ENCODE measurements at regions not wholly inside any gene's neighbourhood (a gene's known extent, or its start where the extent isn't known, plus 50 kb on each side); places are given as distances from the start of the nearest gene placed in this dataset.
"Not testable (repeated sequence)": the region's sequence is repeated elsewhere in the genome, so short reads cannot be mapped to it uniquely, and the experiment has no call there.

DNA sequence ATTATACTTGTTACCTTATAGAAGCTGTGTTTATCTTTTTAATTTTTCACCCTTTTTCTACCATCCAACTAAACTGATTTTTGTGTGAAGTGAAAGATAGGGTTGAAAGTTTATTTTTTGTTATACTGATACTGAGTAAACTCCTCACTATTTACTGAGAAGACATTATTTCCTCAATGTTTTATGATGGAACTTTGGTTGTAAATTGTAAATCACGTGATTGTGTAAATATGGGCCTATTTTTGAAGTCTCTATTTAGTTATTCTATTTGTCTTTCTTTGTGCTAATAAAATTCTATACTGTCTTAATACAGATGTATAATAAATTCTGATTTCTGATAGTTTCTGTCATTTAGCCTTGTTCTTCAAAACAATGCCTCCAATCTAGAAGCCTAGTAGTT is 697.2 kb upstream of the SLC8A1 start:
- no peak for DNase-seq (ENCODE audit: low read depth)

DNA sequence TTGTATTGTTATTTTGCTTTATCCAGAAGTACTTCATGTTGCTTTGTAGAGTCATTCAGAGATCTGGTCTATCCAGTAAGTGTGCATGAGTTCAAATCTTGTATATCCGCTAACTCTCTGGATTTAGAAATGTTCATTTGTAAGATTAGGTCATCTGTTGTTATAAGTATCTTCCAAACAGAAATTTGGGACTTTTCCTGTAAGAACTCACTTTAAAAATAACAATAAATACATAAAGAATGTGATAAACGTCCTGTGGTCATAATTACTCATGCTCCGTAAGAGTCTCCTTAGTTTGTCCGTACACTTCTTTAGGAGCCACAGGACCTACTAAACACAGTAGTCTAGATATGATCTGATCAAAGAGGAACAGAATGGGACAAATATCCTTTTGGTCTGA is 699.9 kb upstream of the SLC8A1 start:
- DNase-seq (ENCODE audit: low read depth) = peak; percentile 2

DNA sequence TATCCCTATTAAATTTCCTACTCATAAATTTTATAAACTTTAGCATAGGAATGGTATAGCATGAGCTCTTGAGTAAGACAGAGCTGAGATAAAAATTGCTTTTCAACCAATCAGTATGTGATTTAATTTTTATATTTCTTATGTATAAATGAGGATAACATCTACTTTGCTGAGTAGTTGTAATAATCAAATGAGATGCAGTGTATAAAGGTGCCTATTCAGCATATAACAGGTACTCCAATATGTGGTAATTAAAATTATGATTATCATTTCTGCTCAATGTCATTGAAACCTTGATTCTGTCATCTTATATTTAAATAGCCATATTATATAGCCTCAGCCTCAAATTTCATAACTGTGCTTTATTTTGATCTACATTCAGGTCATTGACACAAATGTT is 700.4 kb upstream of the SLC8A1 start:
- no peak for DNase-seq (ENCODE audit: low read depth)

DNA sequence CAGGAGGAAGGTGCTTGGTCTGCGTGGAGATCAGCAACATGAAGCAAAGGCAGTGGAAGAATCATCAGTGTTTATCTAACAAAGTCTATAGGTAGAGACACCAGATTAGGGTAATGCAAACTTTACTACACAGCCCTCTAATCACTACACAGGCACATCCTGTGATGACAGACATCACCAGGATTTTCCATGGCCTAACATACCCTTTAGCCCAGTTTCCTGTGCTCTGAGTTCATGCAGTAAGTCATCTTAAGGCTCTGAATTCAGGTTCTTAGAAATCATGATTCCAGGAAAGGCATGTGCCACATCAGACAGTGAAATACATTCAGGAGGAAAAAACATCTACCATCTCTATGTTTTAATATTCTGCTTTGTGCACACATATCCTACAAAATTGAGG is 708.5 kb upstream of the SLC8A1 start:
- DNase-seq (ENCODE audit: low read depth) = no peak

DNA sequence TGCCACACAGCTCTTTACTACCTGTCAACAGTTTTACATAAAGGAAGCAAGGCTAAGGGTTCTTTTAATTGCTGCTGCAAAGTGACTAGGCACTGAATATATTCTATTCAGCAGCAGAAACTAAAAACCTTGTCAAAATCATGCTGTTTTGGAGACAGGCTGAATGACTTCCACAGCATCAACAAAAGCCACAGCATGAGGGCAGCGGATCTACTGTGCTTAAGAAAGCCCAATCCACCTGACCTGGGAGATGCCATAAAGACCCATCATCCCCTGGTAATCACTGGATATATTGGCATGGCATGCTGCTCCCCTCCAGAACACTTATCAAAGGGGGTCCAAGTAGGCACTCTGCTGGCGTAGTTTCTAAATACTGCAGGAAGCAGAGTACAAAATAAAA is 715.1 kb upstream of the SLC8A1 start:
- no peak for DNase-seq (ENCODE audit: low read depth)

DNA sequence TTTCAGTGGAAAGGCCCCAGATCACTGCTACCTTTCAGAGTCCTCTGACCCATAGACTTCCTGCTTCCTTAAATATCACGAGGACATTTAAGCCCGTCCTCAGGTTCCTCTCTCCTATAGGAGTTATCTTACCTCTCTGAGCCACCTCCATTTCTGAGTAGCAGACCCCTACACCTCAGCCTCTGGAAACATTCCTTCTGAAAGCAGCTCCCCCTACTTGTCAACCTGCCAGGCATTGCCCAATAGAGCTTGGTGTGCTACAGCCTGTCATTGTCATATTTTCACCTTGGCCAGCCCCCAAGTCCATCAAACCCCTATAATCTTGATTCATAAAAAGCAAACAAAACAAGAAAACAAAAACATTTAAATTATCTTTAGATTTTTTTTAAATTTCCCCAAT is 717.9 kb upstream of the SLC8A1 start:
- DNase-seq (ENCODE audit: low read depth) = no peak

DNA sequence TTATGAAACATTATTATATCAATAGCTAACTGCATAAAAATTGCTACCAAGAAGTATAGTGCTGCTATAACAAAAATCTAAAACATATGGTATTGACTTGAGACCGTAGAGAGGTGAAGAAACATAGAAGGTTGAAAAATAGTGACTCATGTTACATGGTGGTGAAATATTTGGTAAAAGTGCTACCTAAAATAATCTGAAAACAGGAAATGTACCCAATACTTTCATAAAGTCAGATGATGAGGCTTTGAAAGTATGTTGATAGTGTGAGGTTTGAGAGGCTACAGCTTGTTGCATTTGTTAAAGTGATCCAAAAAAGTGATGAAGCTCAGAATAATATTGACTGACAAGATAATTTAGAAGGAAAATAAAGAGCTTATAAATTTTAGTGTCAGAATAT is 718.7 kb upstream of the SLC8A1 start:
- no peak for DNase-seq (ENCODE audit: low read depth)

DNA sequence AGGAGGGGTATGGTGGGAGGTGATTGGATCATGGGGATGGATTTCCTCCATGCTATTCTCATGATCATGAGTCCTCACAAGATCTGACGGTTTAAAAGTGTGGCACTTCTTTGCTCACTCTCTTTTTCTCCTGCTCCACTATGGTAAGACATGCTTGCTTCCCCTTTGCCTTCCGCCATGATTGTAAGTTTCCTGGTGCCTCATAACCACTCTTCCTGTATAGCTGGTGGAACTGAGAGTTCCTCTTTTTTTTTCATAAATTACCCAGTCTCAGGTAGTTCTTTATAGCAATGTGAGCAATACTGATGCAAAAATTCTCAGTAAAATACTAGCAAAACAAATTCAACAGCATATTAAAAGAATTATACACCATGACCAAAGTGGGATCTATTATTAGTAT is 728.5 kb upstream of the SLC8A1 start:
- DNase-seq (ENCODE audit: low read depth) = no peak

DNA sequence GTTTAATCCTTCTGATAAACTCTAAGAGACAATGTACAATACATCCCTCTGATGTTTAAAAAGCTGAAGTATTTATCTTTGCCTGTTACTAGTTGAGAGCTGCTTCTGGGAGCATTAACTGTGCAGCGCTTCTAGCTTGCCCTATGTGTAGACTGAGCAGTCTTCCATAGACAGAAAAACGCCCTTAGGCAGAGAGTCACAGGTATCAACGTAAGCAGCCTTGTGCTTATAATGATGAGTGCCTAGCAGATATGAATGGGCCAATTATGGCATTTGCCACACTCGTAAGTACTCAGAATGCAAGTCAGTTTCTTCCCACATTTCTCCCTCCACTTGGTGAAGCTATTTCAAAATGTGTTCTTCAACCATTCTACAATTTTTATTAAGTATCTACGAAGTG is 731.1 kb upstream of the SLC8A1 start:
- no peak for DNase-seq (ENCODE audit: low read depth)

DNA sequence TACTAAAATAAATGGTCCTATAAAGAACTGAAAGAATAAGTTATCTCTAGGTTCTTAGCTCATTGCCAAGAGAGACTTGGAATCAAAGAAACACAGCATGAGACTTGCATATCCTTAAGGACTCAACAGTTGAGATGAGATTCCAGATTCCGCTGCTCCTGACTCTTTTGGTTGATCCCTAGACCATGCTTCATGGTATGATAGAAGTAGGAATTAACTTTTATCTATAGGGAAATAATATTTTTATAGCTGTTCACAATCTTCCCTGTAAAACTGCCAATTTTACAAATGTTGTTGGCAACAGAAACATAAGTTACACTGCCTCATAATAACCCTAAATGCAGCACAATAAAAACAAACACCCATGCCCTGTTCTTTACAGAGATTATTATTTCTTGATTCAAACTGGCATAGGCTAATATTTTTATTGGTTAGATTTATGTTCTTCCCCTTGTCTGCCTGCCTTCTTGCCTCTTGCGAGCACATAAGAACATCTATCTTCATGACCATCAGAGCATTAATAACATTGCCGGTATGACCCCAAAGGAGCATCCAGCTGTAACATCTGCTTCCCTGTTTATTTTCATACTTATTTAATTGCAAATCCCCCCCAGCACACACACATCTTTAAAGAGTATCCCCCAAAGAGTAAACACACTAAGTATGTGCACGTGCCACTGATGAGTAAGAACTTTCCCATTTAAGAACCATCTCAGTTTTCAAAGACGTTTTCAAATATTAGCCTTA is 735.7 kb upstream of the SLC8A1 start:
- no peak for DNase-seq (ENCODE audit: low read depth)

DNA sequence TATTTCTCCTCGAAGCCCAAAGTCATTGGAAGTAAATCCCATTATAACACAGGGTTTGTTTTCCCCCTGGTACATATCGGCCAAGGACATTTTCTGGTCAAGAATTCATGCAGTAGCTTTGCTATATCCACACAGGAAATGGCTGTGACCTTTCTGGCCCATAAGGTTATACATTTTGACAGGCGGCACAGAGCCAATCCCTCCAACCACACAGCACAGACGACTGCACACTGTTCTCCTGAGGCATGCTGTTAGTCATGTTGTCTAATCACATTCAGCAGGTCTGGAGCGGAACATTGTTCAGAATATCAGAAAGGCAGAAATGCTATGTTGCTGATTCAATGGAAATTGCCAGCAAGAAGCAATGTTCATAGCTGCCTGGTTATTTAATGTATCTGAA is 742.3 kb upstream of the SLC8A1 start:
- peak; percentile 76 for DNase-seq (ENCODE audit: low read depth)

DNA sequence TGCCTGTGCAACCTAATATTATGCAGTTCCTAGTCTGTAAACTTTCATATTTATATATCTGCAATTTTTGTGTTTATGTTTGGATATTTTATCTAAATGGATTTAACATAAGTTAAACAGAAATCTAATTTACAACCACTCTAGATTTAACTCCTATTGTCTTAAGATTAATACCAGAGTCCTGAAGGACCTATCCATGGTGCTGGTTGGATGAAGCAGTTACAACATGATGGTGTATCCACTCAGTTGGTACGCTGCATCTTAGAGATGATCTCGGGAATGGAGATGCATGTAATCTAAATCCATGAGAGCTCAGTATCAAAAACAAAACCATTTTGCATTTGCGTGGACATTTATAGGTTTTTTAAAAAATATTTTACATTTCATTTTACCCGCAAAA is 745.9 kb upstream of the SLC8A1 start:
- peak; percentile 2 for DNase-seq (ENCODE audit: low read depth)

DNA sequence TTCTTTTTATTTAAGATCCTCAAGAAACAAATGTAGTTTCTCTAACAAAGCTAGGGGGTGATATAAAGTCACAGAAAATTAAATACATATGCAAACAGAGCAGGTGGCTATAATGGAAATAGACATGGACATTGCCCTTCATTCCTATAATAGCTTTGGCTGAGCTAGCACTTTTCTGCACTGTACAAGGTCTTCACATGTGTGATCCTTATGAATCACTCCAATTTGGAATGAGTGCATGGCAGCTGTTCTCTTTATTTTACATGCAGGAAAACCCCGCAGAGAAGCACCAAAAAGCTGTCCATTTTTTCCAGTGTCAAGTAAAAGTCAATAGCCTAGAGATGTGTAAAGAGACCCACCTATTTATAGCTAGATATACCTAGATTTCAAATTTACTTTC is 747.4 kb upstream of the SLC8A1 start:
- DNase-seq (ENCODE audit: low read depth) = peak; percentile 21

DNA sequence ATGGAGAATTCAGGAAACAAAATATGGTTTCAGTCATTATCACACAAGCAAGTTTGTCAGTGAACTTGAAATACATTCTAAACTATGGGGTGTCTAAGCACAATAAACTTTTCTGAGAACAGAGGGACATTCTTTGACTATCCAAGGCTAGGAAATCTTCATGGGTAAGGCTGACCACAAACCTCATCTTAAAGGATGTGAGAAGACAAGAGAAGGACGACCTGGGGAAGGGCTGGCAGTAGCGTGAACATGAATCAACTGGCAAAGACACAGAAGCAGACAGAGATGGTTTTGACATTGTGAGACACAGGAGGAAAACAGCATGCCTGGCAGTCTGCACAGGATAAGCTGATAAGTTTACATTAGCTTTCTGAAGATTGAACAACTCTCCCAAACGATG is 752.4 kb upstream of the SLC8A1 start:
- DNase-seq (ENCODE audit: low read depth) = no peak

DNA sequence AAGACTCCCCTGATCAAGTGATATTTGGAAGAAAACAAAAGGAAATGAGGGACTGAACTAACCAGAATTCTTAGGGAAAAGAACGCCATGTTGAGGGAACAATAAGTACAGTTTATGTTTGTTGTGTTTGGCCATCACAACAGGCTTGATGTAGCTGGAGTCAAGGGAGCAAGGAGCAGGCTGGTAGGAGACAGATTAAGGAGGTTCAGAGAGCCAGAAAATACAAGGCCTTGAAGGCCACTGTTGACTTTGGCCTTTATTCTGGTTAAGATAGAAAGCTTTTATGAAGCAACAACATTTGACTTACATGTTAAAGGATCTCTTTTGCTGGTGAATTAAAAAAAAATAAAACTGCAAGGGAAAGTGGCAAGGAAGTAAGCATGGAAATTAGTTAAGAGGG is 754.1 kb upstream of the SLC8A1 start:
- no peak for DNase-seq (ENCODE audit: low read depth)

DNA sequence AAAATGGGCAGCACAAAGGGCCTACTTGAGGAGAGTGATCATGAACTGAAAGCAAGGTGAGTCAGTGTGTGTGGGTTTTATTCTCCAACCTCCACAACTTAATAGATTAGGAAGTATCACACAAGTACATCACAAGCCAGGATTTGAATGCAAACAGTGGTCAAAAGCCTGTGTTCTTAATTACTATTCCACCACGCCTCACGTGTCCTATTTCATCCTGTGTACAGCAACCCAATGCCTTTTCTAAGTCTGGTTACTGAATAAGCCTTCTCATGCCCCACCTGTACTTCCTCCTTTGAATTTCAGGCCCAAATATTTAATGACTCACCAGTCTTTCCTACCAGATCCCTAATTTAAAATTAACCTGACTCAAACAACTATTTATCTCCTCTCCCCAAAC is 755.7 kb upstream of the SLC8A1 start:
- DNase-seq (ENCODE audit: low read depth) = no peak

DNA sequence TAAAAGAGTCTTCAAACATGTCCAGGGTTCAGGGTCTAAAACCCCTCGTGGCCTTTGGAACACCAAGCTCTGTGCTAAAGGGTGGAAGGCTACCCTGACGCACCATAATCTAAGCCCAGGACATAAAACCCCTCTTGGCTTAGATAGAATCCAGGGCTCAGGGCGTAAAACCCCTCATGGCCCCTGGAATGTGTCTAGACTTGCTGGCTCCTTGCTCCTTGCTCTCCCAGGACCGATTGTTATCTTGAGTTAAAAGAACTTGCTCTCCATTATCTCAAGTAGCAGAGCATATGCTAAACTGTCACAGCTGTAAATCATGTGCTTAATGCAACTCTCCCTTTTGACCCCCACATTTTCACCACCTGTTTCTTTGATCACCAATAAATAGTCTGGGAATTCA is 758.1 kb upstream of the SLC8A1 start:
- DNase-seq (ENCODE audit: low read depth) = not testable (repeated sequence)

DNA sequence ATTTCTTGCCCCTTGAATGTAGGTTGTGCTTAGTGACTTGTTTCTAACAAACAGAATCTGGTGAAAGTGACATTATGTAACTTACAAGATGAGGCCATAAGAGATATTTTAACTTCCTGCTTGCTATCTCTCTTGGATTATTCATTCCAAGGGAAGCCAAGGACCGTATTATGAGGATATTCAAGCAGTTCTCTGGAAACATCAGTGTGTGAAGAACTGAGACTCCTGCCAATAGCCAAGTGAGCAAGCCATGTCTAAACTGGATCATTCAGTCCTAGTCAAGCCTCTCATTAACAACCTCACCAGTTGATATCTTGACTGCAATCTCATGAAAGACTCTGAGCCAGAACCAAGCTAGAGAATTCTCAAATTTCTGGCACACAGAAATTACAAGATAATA is 765.1 kb upstream of the SLC8A1 start:
- no peak for DNase-seq (ENCODE audit: low read depth)

DNA sequence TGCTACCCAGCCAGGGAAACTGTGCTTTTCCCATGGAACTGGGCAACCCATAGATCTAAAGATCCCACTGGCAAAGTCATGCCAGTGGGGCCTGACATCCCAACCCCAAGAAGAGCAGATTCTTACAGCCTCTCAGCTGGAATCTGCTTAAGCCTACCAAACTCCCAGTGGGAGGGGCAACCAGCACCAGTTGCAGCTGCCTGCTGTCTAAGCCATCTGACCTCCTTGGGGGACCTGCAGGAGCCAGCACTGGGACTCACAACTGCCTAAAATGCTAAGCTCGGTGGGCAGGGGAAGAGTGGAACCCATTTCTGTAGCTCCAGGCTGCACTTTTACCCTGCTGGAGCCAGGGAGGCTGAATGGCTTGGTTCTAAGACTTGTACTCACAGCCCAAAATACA is 770.7 kb upstream of the SLC8A1 start:
- no peak for DNase-seq (ENCODE audit: low read depth)

DNA sequence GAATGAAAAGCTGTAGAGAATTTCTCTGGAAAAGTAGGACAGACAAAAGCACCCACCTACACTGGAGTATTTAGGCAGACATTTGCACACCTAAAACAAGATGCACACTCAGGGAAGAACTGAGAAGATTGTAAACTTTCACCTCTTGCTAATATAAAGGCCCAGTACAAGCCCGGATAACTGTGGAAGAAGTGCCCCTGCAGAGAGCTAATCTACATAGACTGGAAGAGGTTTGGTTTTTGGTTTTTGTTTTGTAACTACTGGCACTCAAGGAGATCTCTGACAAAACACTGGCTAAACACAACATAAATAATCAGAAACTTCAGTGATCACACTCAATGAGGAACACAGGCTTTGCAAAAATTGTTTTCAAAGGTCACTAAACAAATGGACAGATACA is 782.2 kb upstream of the SLC8A1 start:
- no peak for DNase-seq (ENCODE audit: low read depth)

DNA sequence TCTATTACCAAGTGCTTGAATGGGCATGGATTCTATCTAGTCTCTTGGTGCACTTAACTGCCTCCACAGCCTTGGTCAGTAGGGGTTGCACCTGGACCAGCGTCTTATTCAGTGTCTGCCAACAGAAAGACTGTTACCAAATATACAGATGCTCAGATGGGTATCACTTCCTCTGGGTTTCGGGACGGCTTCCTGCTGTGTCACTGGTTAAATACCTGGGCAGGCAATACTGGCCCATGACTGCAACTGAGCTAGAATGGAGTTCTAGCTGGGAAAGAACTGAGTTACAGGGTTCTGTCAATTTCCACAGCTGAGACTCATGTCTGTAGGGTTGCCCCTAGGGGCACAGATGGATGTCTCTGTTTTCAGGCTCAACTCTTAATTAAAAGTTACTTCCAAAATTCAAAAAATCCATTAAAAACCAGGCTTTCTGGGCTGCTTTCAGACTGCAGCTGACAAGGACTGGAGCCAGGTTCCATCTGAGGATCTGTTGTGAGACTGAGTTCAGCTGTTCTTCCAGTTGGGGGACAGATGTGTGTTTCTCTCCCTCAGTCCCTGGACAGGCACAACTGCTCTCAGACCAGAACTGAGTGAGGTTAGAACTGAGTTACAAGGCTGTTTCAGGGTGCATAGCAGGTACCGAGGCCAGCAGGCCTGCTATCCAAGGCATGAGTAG is 789.6 kb upstream of the SLC8A1 start:
- no peak for DNase-seq (ENCODE audit: low read depth)

DNA sequence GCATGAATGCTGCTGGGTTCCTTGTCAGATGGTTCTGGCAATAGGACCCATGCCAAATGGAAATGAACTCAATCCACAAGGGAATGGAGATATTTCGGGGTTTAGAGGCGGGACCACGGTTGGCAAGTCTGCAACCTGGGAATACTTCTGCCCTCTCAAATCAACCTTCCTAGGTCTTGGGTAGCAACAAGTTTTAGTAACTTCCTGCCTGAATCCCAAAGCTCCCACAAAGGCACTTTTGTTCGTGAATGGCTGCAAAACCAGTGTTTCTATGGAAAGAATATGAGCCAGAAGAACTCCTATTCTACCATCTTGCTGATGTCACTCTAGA is 790.1 kb upstream of the SLC8A1 start:
- no peak for DNase-seq (ENCODE audit: low read depth)

DNA sequence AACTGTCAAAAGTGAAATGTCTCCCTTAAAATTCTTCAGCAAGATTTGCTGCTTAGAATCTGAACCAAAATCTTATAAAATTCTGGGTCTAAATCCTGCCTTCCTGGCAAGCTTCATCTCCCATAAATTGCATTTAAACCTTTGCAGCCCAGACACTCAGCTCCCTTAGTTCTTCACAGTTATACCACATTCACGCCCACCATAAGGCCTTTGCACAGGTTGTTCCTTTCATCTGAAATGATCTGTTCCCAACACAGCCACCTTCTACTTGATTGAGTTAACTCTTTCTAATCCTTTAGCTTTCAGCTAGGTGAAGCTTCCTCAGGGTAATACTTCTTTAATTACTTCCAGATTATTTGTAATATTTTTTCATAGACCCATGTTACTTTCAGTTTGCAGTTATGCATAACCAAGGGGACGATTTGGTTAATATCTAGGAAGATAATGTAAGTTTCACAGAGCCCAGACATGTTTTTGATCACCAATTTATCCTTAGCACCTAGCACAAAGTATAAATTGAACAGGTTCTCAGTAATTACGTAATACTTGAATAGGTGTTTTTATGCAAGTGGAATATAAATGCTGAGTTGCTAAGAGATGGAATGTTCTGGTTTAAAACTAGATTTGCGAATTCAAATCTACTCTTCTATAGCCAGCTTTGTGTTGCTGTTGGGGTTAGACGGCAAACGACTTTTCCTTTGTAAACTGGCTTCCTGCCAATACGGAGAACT is 779.7 kb upstream of the PKDCC start:
- no peak for DNase-seq (ENCODE audit: low read depth)
